ENCODE measurements at regions not wholly inside any gene's neighbourhood (a gene's known extent, or its start where the extent isn't known, plus 50 kb on each side); places are given as distances from the start of the nearest gene placed in this dataset.

DNA sequence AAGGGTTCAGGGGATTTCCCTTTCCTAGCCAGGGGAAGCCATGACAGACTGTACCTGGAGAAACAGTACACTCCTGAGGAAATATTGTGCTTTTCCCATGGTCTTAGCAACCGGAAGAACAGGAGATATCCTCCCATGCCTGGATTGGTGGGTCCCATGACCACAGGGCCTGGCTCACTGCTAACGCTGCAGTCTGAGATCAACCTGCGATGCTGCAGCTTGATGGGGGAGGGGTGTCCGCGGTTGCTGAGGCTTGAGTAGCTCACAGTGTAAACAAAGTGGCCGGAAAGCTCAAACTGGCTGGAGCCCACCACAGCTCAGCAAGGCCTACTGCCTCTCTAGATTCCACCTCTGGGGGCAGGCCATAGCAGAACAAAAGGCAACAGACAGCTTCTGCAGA, 819.5 kb downstream of the TECRL start:
- no peak for DNase-seq (ENCODE audit: low spot score)

DNA sequence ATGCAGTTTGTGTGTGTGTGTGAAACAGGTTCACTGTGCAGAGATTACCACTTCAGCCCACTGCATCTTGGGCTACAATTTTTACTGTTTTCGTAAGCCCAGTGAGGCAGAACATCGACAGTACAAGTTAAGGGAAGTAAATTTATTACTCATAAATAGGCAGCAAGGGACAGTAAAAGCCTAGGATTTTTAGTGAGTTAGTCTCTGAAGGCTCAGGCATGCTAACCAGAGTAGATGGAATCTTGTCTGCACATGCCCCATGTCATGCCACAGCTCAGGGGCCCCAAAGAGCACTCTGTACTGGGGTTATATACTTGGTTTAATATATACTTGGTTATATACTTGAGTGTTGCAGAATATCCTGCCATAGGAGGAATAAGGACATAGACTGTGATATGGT, 825.7 kb downstream of the TECRL start:
- H3K79me2 ChIP-seq (ENCODE audit: insufficient read depth, low read length) = no peaks in the 10 kb centered on the region
- no peaks in the 10 kb centered on the region for H3K4me1 ChIP-seq (ENCODE audit: insufficient read depth, low read length)
- no TSS peak for BruUV-seq (replicated peaks)
- H3K4me2 ChIP-seq (ENCODE audit: low read depth, low read length) = no peak overlapping the region
- TF ChIP-seq PAF1 (CRISPR knock-in tag; IDR thresholded peaks at IDR 0.05) (no peak), NCOA1 (CRISPR knock-in tag; IDR thresholded peaks at IDR 0.05) (no peak), CBX2 (IDR thresholded peaks at IDR 0.05; ENCODE audit: low read depth, low read length) (no peak), CBX2 (CRISPR knock-in tag; IDR thresholded peaks at IDR 0.05; ENCODE audit: low read depth) (no peak), ZFP36 (IDR thresholded peaks at IDR 0.05; ENCODE audit: borderline replicate concordance, low read depth, low read length, partially characterized antibody) (no peak), ZNF605 (CRISPR knock-in tag; IDR thresholded peaks at IDR 0.05) (no peak)
- no peak overlapping the region for H3K27ac ChIP-seq (ENCODE audit: extremely low read length, insufficient read depth, low read length)
- DNase-seq (ENCODE audit: low spot score) = no peak
- H2AFZ ChIP-seq (ENCODE audit: low read length) = no peak overlapping the region
- ChIA-PET POLR2A (no interaction called here), CTCF (ENCODE audit: low intra/inter-chr PET ratio, low total read pairs) (no interaction called here)
- no peaks in the 10 kb centered on the region for H3K36me3 ChIP-seq (replicated peaks in 1 of 2; ENCODE audit: control insufficient read depth in 1 of 2, insufficient read depth in 2 of 2, low read length in 2 of 2)
- no peak overlapping the region for H3K4me3 ChIP-seq (replicated peaks in 1 of 3; ENCODE audit: insufficient read depth in 1 of 3, low read depth in 2 of 3, low read length in 3 of 3)
- no peaks in the 10 kb centered on the region; a peak in 1 of 5 replicates for H3K27me3 ChIP-seq (ENCODE audit: control insufficient read depth in 1 of 2, insufficient read depth in 2 of 2, low read length in 2 of 2)
- ATAC-seq = no peak
- no peak for FAIRE-seq
- in situ Hi-C loops (cut with HindIII; ENCODE audit: extremely low pct_ligation_motif_present, low pct_unique_long_range_greater_than_20kb) = no loop called here
- H3K9ac ChIP-seq (ENCODE audit: insufficient read depth, low read depth, low read length) = no peak overlapping the region
- H3K9me3 ChIP-seq (ENCODE audit: low read length) = no peaks in the 10 kb centered on the region; the same call in 1 of the 2 replicates
- 0% methylated on average over 2 of the region's 2 CpGs for WGBS (ENCODE audit: low lambda C conversion rate)
- H4K20me1 ChIP-seq (ENCODE audit: insufficient read depth, low read length) = no peaks in the 10 kb centered on the region
- intact Hi-C loops (cut with micrococcal nuclease; ENCODE audit: unreplicated experiment) = no loop called here

More for the DNA sequence above, 819.5 kb downstream of the TECRL start:
- FAIRE-seq (no peak), ATAC-seq (peak; percentile 55)
- TF ChIP-seq, protein P1, sequence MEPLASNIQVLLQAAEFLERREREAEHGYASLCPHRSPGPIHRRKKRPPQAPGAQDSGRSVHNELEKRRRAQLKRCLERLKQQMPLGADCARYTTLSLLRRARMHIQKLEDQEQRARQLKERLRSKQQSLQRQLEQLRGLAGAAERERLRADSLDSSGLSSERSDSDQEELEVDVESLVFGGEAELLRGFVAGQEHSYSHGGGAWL (CRISPR knock-in tag; IDR thresholded peaks at IDR 0.05) = no peak
- TF ChIP-seq GABPB1 (CRISPR knock-in tag; IDR thresholded peaks at IDR 0.05) (peak; percentile 36; the same call in 1 of the 2 replicates), GABPA (IDR thresholded peaks at IDR 0.05; ENCODE audit: low read depth, low read length) (no peak), GABPA (CRISPR knock-in tag; IDR thresholded peaks at IDR 0.05; ENCODE audit: low read depth) (peak; percentile 61)
- TF ChIP-seq, protein P2, sequence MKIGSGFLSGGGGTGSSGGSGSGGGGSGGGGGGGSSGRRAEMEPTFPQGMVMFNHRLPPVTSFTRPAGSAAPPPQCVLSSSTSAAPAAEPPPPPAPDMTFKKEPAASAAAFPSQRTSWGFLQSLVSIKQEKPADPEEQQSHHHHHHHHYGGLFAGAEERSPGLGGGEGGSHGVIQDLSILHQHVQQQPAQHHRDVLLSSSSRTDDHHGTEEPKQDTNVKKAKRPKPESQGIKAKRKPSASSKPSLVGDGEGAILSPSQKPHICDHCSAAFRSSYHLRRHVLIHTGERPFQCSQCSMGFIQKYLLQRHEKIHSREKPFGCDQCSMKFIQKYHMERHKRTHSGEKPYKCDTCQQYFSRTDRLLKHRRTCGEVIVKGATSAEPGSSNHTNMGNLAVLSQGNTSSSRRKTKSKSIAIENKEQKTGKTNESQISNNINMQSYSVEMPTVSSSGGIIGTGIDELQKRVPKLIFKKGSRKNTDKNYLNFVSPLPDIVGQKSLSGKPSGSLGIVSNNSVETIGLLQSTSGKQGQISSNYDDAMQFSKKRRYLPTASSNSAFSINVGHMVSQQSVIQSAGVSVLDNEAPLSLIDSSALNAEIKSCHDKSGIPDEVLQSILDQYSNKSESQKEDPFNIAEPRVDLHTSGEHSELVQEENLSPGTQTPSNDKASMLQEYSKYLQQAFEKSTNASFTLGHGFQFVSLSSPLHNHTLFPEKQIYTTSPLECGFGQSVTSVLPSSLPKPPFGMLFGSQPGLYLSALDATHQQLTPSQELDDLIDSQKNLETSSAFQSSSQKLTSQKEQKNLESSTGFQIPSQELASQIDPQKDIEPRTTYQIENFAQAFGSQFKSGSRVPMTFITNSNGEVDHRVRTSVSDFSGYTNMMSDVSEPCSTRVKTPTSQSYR (CRISPR knock-in tag; IDR thresholded peaks at IDR 0.05; ENCODE audit: borderline replicate concordance) = peak; percentile 80
- Histone ChIP-seq H4K20me1 (ENCODE audit: insufficient read depth, low read length) (no peaks in the 10 kb centered on the region), H3K27me3 (ENCODE audit: control insufficient read depth in 1 of 2, insufficient read depth in 2 of 2, low read length in 2 of 2) (no peaks in the 10 kb centered on the region; a peak in 1 of 5 replicates), H3K27ac (ENCODE audit: extremely low read length, insufficient read depth, low read length) (no peak overlapping the region), H3K36me3 (replicated peaks in 1 of 2; ENCODE audit: control insufficient read depth in 1 of 2, insufficient read depth in 2 of 2, low read length in 2 of 2) (no peaks in the 10 kb centered on the region), H3K4me2 (ENCODE audit: low read depth, low read length) (peak overlapping the region; percentile 55), H2AFZ (ENCODE audit: low read length) (no peak overlapping the region), H3K4me3 (replicated peaks in 1 of 3; ENCODE audit: insufficient read depth in 1 of 3, low read depth in 2 of 3, low read length in 3 of 3) (no peak overlapping the region; a peak in 1 of 6 replicates), H3K9me3 (ENCODE audit: low read length) (no peaks in the 10 kb centered on the region), H3K4me1 (ENCODE audit: insufficient read depth, low read length) (no peaks in the 10 kb centered on the region), H3K9ac (ENCODE audit: insufficient read depth, low read depth, low read length) (no peak overlapping the region), H3K79me2 (ENCODE audit: insufficient read depth, low read length) (no peaks in the 10 kb centered on the region)
- POLR2A ChIA-PET = no interaction called here
- CTCF ChIA-PET (ENCODE audit: low intra/inter-chr PET ratio, low total read pairs) = no interaction called here
- in situ Hi-C loops (cut with HindIII; ENCODE audit: extremely low pct_ligation_motif_present, low pct_unique_long_range_greater_than_20kb) (no loop called here), intact Hi-C loops (cut with micrococcal nuclease; ENCODE audit: unreplicated experiment) (no loop called here)
- no TSS peak for BruUV-seq (replicated peaks)
- 0% methylated on average over 2 of the region's 6 CpGs for WGBS (ENCODE audit: low lambda C conversion rate)

Measured in HepG2 (cell line).